Right hindlimb (tissue), 1 donor: ENCODE measurements at regions not wholly inside any gene's neighbourhood (a gene's known extent, or its start where the extent isn't known, plus 50 kb on each side); places are given as distances from the start of the nearest gene placed in this dataset.

Source experiments
- DNase-seq: peaks from one replicate; pipeline ENCODE4 v3.0.0-alpha.2; 2018

- no peak for DNase-seq
Observed at GRCh38 chr9:129353697-129354336, 175.8 kb upstream of the IER5L start.

GRCh38 chr9:129352146-129352865 is 174.2 kb upstream of the IER5L start:
- DNase-seq, result peak; percentile 78

GRCh38 chr9:129351642-129352145 is 173.6 kb upstream of the IER5L start:
- DNase-seq, result peak; percentile 67

- DNase-seq, result peak; percentile 51
Observed at GRCh38 chr9:129351058-129351641, 173.1 kb upstream of the IER5L start.

GRCh38 chr9:129350143-129350935 is 172.3 kb upstream of the IER5L start:
- peak; percentile 20 for DNase-seq

- peak; percentile 13 for DNase-seq
Observed at GRCh38 chr9:129349665-129349947, 171.5 kb upstream of the IER5L start.

GRCh38 chr9:129348890-129349664 is 171.0 kb upstream of the IER5L start:
- peak; percentile 18 for DNase-seq

- DNase-seq, result peak; percentile 20
Observed at GRCh38 chr9:129347316-129348120, 169.5 kb upstream of the IER5L start.

GRCh38 chr9:129346046-129346445 is 168.0 kb upstream of the IER5L start:
- DNase-seq, result no peak

GRCh38 chr9:129344641-129345495 is 166.8 kb upstream of the IER5L start:
- no peak for DNase-seq

- DNase-seq, result peak; percentile 64
Observed at GRCh38 chr9:129343424-129344375, 165.6 kb upstream of the IER5L start.

GRCh38 chr9:129342591-129343423 is 164.7 kb upstream of the IER5L start:
- DNase-seq, result peak; percentile 24

GRCh38 chr9:129341987-129342348 is 163.9 kb upstream of the IER5L start:
- DNase-seq, result no peak

- no peak for DNase-seq
Observed at GRCh38 chr9:129341171-129341986, 163.3 kb upstream of the IER5L start.

GRCh38 chr9:129340427-129341170 is 162.5 kb upstream of the IER5L start:
- no peak for DNase-seq

GRCh38 chr9:129339539-129340157 is 161.6 kb upstream of the IER5L start:
- no peak for DNase-seq
